SIG-M5 treated with dmso at 0.1 percent for 504 hours (cell line): ENCODE measurements at regions not wholly inside any gene's neighbourhood (a gene's known extent, or its start where the extent isn't known, plus 50 kb on each side); places are given as distances from the start of the nearest gene placed in this dataset.

ENCODE experiments used
- DNase-seq: peaks from one replicate; lab custom pipeline; 2025; ENCODE audit not compliant: unreplicated experiment; lab: John Stamatoyannopoulos, UW

DNA sequence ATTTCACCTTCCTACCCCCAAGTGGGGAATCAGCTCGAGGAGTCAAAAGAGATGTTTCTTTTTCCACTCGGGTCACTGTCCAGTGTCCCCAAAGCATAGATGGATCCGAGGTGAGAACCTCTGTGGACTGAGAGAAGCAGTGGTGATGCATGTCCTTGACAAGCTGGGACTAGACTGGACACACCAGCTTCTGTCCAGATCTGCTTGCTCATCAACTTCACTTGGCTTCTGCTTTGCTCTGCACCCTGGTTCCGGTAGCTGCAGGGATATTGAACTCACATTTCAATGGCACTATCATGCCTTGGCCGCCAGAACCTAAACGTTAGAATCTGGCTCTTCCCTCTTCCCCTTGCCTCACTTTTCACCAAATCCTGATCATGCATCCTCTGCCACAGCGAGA, 50.3 kb upstream of the CXCL12 start:
- DNase-seq = no peak

DNA sequence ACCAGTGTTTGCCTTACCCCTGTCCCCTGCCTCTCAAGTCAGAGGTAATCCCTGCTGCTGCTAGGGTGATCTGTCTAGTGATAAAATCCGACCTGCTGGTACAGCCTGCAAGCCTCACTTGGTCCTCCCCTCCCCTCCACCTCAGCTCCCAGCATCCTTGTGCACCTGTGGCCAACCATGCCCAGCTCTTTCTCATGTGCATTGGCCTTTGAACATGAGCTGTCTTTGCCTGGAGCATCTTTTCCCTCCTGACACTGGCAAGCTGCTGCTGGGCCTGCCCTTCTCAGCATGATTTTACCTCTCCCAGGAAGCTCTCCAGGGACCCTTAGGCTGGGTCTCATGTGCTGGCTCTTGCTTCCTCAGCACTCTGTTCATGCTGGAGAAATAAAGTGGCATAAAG, 51.3 kb upstream of the CXCL12 start:
- no peak for DNase-seq

DNA sequence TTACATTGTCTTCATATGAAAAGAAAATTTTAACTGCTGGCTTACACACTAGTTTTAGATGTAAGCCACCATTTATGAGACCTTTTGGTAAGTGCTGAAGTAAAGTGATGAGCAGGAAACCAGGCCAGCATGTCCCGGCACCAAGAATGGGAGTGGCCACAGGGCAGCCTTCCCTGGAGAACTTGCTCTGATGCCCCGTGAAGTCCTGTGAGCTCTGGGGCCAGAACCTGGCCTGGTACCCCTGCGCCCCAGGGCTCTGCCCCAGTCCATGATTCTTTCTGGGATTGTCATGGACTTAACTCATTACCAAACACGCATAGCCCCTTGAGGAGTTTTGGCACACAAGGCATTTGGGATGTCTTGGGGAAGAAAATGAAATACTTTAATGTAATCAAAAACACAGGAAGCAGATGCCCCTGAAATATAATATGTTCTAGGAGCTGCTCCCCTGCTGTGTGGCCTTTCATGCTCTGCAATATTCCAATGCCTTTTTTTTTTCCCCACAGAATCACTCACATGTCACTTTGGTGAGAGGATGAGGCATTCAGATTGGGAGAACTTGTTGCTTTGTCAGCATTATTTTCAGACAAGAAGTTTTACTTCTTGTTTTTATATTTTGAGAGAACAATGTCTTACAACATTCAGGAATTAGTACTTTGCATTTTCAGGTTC, 53.1 kb upstream of the CXCL12 start:
- no peak for DNase-seq

DNA sequence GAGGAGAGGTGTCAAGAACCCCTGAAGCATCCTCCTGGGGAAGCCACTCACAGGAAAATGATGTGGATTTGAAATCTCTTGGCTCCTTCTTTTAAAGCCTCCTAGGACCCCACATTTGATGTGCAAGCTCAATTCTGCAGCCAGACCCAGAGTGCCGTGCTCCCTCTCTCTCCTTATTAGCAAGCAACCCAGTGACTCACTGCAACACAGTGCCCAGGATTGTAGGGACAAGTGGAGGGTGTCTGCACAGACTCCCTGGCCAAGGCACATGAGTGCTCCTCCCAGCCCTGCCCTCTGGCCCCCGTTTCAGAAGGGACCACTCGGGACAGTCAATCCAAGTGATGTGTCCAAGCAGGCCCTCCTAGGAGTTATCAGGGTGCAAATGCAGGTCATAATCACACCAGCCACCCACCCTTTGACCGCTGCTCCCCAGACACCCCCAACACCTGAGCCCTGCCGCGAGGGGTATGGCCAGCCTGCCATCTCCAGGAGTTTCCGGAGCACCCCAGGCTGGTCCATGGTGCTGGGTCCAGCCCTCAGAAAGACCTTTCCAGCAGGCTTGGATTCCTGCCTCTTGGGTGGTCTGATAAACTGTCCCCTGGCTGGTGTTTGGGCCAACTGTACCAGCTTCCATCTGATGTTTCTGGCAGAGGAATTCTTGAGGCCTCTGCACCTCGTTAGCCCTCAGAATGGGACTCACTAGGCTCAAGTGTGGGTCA, 54.5 kb upstream of the CXCL12 start:
- DNase-seq = no peak

DNA sequence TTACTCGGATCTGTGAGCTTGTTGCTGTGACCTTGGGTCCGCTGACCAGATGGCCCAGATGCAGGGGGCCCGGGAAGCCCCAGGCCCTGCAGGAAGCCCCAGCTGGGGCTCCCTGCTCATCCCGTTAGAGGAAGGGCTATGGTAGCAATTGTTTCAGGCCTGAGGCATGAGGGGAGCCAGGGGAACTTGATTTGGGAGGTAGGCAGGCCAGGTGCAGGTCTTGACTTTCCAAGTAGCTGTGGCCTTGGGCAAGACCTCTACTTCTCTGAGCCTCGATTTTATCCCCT, 55.0 kb upstream of the CXCL12 start:
- no peak for DNase-seq

DNA sequence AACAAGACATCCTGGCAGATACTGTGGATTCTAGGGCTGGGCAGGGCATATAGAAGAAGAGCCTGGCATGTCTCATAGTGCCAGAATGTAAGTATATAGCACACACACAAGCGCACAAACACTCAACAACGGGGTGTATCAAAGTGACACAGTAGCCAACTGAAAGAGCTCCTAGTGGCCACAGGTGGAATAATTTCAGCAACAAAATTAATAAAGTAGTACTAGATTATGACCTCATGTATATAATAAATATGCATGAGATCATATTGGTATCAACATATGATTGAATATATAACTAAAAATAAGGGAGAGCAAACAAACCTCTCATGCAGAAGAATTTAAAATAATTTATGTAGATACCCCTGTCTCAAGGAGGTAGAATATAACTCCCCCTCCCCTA, 72.4 kb upstream of the CXCL12 start:
- no peak for DNase-seq

DNA sequence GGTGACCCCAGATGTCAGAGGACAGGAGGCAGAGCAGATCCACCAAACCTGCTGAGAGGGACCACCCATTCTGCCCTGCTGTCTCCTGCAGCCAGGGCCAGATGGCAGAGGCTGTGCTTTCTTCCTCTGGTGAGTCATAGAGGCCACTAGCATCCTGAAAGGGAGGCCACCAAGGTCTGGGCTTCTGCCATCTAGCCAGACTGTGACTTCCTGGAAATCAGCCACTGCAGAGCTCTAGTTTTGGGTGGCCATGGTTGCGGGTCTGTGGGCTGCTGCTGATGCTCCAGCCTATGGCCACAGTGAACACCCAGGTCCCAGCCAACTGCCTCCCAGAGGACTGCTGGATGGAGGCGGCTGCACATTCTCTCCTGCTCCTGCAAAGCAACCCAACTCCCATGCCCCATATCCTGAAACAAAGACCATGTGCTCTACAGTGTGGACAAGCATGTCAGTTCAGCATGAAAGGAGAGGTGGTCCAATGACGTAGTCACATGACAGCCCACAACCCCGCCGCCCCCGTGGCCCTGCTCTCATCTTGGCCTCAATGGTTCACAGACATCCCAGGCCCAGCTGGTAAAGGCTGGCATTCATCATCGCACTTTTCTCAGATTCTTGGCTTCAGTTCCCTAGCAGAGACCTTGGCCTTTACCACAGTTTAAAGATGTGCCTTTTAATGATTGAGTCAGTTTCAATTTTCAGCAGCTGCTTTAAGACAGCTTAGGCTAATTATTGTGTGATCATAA, 73.9 kb upstream of the CXCL12 start:
- DNase-seq = no peak

DNA sequence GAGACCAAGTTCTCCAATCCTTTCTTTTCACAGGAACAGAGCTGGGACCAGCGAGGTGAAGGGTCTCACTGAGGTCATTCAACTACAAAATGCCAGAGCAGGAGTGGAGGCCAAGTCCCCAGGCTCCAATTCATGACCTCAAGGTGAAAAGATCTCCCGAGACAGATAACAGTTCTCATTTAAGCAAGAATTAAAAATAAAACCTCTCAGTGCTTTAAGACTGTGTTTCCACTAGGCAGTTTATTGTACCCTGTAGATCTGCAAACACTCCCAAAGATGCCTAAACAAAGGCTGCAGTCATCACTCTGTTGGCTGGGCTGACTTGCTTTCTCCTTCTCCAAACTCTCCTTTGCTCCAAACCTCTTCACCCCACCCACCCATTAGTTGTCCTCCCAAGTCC, 74.8 kb upstream of the CXCL12 start:
- DNase-seq = no peak

DNA sequence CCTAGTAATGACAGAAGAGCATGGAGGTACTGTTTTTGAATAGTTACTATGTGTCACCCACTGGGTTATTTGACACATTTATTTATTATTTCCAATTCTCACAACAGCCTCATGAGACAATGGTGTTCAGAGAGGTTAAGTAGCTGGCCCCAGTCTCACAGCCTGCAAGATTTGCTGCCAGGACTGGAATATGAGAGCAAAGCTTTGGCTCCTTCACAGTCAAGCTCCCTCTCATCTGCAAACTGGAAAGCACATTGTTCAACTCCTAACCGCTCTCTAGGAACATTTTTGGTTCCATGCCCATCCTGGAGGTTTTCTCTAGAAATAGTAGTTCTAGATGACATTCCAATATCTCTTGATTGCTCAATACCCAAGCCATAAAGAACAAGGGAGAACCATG, 75.5 kb upstream of the CXCL12 start:
- no peak for DNase-seq

DNA sequence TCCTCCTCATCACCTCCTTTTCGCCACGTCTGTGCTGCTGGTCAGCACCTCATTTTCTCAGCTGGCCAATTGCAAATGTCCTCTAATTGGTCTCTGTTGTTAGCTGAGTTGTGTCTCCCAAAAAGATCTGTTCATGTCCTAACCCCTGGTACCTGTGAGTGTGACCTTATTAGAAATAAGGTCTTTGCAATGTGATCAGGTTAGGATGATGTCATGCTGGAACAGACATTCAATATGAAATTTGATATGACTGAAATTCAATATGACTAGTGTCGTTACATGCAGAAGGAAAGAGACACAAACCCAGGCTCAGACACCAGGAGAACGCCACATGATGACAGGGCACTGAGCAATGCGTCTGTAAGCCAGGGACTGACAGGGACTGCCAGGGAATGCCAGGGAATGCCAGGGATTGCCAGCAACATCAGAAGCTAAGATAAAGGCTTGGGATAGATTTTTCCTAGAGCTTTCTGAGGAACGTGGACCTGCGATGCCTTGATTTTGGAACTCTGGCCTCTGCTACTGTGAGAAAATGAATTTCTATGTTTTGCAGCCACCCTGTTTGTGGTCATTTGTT, 77.5 kb upstream of the CXCL12 start:
- no peak for DNase-seq

DNA sequence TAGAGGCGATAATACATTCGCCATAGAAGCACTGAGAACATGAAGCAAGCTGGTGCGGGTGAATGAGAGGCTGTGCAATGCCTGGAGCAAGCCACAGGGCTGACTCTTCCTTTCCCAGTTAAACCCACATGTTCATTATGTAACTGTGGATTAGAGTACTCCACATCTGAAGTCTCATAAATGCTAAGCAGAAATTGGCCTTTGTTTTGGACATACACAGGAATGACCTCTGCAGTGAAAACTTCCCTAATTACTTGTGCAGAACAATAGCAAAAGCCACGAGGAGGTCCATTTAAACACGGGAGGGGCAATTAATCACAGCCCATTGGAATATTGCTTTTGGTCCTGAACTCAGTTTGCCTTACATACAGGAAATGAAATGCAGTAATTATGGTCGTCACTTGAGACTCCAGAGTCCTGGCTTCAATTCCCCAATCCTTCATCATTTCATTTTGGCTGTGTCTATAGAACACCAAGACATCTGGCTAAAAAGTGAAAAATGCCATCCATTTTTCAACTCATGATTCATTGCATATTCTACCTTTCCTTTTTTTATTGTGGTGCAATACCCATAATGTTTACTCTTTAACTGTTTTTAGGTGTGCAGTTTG, 78.7 kb upstream of the CXCL12 start:
- DNase-seq = no peak

DNA sequence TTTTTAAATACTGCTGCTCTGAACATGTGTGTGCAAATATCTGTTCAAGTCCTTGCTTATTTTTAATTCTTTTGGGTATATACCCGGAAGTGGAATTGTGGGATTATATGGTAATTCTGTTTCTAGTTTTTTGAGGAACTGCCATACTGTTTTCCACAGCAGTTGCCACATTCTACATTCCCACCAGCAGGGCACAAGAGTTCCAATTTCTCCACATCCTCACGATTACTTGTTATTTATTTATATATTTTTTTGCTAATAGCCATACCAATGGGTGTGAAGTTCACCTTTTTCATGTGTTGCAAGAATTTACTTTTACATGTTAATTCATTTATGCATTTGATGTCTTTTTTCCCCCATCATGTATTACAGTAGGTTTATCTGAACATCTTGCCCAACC, 79.6 kb upstream of the CXCL12 start:
- no peak for DNase-seq

DNA sequence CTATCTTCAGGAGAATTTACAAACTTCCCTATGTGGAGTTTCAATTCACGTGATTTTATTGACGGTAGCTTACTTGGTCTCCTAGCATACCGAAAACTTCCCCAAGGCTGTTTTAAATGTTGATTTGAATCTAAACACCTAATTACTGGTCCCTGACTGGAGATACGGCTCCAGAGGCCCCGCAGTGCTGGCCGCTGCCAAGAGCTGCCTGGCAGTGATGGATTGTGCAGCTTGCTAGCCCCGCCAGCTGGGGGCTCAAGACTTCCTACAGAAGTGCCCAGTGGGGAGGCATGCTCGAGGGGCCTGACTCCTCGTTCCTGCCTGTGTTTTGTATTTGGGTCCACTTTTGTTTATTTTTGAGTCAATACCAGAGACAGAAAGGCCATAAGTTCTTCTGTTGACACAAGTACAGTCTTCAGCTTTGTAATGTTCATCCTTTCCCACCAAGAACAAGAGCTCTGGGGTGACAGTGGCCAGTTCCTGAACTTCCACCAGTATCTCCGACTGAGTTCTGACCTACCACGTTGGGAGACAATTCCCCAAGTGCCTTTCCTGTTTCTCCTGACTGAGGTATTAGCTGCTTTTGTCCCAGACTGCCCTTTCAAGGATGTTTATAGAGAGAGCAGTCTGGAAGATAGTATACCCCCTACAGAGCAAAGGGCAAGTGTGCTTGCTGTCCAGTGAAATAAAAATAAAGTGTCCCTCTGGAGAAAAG, 80.7 kb upstream of the CXCL12 start:
- no peak for DNase-seq

DNA sequence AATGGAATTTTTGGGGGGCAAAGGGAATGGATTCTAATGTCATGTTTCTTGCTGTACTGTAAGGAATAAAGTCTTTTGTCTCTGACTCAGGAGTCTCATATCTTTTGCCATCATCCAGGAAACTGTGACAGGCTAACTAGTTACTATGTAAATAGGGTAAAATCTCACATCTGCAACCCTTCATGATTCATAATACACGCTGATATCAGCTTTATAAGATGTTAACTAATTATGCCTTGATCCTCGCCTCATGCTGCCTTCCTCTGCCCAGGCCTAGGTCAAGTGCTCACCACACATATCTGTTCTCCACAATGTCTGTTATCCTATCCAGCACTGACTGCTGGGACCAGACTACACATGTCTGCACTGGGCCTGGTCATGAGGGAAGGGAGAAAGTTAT, 81.3 kb upstream of the CXCL12 start:
- no peak for DNase-seq

DNA sequence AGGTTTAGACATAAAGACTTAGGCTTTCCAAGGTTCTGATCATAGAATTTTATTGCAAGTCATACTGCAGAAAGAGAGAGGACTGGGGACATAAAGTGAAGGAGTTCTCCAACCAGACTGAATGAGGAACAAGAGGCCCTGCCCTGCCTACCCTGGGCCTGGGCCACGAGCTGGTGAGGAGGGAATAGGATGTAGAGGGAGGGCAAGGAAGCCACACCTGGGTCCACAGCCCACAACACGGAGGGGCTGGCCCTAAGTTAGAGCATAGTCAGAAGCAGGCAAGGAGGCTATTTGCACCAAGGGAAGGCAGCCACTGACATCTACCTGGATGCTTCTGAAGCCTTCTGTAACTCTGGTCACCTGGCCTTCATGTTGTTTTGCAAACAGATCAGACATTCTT, 82.2 kb upstream of the CXCL12 start:
- no peak for DNase-seq

DNA sequence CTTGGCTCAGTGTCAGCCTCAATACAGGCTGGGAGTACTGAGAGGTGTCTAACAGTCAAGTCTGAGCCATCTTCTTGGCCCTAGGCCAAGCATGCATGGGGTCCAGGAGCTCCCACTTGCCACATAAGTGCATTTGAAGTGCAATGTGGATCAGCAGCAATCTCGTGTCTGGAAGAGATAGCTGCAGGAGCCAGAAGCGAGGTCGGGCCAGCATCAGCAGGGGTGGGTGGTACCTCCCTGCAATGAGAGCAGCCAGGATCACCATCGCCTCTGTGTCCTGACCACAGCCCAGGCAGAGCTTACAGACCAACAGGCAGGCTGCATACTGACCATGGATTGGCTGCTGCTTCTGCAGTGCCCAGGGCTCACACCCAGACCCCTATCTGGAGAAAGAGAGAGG, 83.0 kb upstream of the CXCL12 start:
- no peak for DNase-seq

DNA sequence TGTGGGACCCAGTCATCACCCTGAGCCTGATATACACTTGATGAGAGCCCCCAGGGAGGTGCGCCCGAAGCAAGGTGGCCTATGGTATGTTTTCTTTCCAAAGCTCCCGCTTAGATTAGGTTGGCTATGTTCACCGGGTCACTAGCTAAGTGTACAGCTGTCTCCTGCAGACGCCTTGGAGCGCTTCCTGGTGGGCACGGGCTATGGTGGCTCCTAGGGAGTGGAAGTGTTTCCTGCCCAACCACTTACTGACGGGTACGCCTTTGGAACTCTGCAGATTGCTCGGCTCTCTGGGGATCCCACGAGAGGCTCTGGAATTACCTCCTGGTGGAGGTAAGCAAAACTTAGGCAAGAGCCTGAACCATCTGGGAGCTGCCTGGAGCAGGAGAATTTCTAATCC, 83.6 kb upstream of the CXCL12 start:
- DNase-seq = no peak

DNA sequence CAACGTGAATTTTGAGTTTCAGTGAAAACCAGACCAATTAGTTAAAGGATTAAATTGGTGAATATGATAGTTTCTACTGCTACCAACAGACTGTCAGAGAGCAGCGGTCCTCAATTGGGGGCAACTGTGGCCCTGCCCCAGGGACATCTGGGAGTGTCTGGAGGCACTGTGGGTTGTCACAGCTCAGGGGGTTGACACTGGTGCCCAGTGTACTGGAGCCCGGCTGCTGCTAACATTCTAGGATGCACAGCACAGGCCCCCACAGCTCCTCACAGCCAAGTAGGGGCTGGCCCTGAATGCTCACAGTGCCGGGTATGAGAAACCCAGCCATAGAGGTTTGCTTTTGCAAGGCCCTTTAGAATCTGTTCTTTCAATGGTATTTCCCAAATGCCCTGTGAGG, 84.1 kb upstream of the CXCL12 start:
- DNase-seq = no peak

DNA sequence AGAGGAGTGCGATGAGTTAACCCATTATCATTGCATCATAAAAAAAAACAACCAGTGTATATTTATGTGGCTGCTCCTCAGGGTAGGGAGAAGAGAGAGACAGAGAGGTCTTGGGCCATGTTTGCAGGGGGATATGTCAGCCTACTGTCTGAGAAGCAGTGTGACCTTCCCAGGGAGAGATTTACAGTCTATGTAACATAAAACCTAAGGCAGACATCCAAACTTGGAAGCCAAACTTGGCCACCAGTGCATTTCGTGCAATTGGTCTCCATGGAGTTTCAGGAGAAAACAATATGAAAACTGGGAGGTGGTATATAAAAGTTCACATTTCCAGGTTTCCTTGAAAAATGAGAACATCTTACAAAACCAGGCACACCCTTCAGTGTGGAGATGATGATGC, 85.9 kb upstream of the CXCL12 start:
- no peak for DNase-seq

DNA sequence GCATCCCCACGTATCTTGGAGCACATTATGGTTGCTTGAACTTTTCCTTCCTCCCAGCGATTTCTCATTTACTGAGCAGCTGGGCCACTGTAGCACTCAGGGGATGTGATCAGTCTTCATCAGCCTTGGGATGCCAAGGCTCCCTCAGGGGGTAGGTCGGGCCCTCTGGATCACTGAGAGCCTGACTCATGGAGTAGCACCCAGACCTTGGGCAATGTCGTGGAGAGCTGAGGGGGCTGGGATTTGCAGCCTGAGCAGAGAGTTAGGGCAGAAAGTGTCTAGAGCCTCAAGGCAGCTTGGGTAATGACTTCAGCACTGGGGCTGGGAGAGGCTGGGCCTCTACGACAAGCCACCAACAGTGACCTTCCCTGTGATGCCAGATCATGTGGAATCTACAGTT, 86.5 kb upstream of the CXCL12 start:
- no peak for DNase-seq

DNA sequence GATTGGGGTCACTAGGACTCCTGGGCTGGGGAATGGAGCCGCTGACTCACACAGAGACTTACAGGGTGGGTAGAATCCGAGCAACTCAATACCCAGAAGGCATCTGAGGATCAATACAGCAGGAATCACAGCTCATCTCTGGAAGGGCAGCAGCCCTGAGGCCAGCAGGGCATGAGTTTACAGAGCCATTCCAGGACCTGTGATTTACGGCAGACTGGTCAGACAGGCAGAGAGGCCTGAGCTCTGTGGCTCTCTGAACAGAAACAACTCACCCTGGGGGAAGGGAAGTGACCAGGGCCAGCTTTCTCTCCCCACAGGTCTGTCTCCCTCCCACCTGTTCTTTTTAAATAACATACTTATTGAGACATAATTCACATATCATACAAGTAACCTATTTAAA, 88.2 kb upstream of the CXCL12 start:
- DNase-seq = no peak
